Subcutaneous abdominal adipose tissue (tissue), 5 donors: ENCODE measurements at regions not wholly inside any gene's neighbourhood (a gene's known extent, or its start where the extent isn't known, plus 50 kb on each side); places are given as distances from the start of the nearest gene placed in this dataset.

Source experiments
- H3K27ac ChIP-seq: one replicate; pipeline ENCODE4 v1.7.0; 2013; ENCODE audit warnings: low read depth, mild to moderate bottlenecking, inconsistent platforms, low read length, moderate library complexity
- H3K27me3 ChIP-seq, 5 donors: one replicate each; pipeline ENCODE4 v1.7.0; 2013; ENCODE audit warnings: low read length in 5 of 5, inconsistent platforms in 1 of 5; ENCODE audit not compliant: control insufficient read depth in 5 of 5, insufficient read depth in 4 of 5
- H3K36me3 ChIP-seq, 5 donors: one replicate each; pipeline ENCODE4 v1.7.0; 2013; ENCODE audit warnings: low read length in 5 of 5; ENCODE audit not compliant: control insufficient read depth in 5 of 5, insufficient read depth in 5 of 5
- H3K4me1 ChIP-seq, 5 donors: one replicate each; pipeline ENCODE4 v1.7.0; 2013; ENCODE audit warnings: low read length in 5 of 5, mild to moderate bottlenecking in 3 of 5, moderate library complexity in 1 of 5; ENCODE audit not compliant: control insufficient read depth in 5 of 5, insufficient read depth in 5 of 5
- H3K4me3 ChIP-seq, 5 donors: one replicate each; pipeline ENCODE4 v1.7.0; 2013; ENCODE audit warnings: low read length in 5 of 5, low read depth in 1 of 5
- H3K9ac ChIP-seq, 5 donors: one replicate each; pipeline ENCODE4 v1.7.0; 2013; ENCODE audit warnings: low read length in 5 of 5, mild to moderate bottlenecking in 4 of 5, moderate library complexity in 3 of 5
- H3K9me3 ChIP-seq, 5 donors: one replicate each; pipeline ENCODE4 v1.7.0; 2013; ENCODE audit warnings: low read length in 5 of 5; ENCODE audit not compliant: control insufficient read depth in 5 of 5
- donor health status: healthy.
- donor health status: healthy.
- donor health status: healthy.
- donor health status: healthy.
- donor health status: healthy.

DNA sequence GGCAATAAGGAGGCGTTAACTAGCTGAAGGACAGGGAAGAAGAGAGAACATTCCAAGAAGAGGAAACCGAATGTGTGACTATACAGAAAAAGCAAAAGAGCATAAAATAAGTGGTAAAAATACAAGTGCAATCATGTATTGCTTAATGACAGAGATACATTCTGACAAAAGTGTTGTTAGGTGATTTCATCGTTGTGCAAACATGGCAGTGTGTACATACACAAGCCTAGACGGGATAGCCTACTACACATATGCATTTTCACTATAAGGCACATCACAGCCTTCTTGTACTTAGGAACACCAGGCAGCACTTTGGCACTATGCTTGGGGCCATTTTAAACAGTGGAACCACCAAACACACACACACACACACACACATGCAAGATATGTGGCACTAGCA lies 299.3 kb downstream of the BCAT1 start:
- H3K27ac ChIP-seq: no peak overlapping the region
- no peak overlapping the region for H3K9ac ChIP-seq
- H3K9me3 ChIP-seq: peaks cover 0 to 3% (median 0%) of the 10 kb centered on the region in 5 donors
- no peaks in the 10 kb centered on the region for H3K27me3 ChIP-seq
- peaks cover 0 to 1% (median 0%) of the 10 kb centered on the region in 5 donors for H3K4me1 ChIP-seq
- H3K36me3 ChIP-seq: no peaks in the 10 kb centered on the region
- no peak overlapping the region for H3K4me3 ChIP-seq

DNA sequence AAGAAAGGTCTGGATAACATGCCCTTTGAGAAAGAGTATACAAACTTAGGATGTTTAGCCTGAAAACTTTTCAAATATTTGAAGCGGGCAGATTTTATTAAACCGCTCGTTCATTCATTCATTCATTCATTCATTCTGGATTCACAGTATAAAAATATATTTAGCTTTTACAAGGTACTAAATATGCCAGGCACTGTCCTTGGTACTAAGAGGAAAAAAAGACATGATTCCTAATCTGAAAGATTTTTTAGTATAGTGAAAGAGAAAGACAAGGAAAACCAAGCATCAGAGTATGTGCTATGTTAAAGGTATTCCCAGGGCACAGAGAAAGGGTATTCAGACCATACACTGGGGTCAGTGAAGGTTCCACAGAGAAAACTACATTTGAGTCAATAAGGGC lies 299.7 kb downstream of the BCAT1 start:
- H3K4me1 ChIP-seq: peaks cover 0 to 2% (median 0%) of the 10 kb centered on the region in 5 donors
- H3K4me3 ChIP-seq: no peak overlapping the region
- no peak overlapping the region for H3K27ac ChIP-seq
- H3K36me3 ChIP-seq: no peaks in the 10 kb centered on the region
- no peaks in the 10 kb centered on the region for H3K27me3 ChIP-seq
- peaks cover 0 to 3% (median 0%) of the 10 kb centered on the region in 5 donors for H3K9me3 ChIP-seq
- H3K9ac ChIP-seq: no peak overlapping the region

DNA sequence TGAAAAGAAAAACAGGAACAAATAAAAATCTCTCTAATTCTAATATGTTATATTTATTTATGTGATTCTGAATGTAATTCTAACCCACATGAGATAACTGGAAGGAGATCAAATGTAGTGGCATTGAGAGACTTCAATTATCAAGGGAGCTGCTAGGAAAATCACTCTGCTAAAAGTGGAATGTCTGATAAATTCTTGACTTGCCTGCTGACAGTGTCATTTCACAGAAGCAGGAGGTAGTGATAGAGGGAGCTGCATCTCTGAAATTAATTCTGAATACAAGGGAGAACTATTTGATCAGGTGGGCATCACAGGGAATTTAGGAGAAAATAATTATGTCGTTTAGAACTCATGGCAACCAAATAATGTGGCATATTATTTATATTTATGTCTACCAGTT lies 303.6 kb downstream of the BCAT1 start:
- Histone ChIP-seq H3K4me1 (peaks cover 0 to 2% (median 0%) of the 10 kb centered on the region in 5 donors), H3K9ac (no peak overlapping the region), H3K27ac (no peak overlapping the region), H3K4me3 (no peak overlapping the region), H3K9me3 (no peaks in the 10 kb centered on the region), H3K27me3 (no peaks in the 10 kb centered on the region), H3K36me3 (no peaks in the 10 kb centered on the region)

DNA sequence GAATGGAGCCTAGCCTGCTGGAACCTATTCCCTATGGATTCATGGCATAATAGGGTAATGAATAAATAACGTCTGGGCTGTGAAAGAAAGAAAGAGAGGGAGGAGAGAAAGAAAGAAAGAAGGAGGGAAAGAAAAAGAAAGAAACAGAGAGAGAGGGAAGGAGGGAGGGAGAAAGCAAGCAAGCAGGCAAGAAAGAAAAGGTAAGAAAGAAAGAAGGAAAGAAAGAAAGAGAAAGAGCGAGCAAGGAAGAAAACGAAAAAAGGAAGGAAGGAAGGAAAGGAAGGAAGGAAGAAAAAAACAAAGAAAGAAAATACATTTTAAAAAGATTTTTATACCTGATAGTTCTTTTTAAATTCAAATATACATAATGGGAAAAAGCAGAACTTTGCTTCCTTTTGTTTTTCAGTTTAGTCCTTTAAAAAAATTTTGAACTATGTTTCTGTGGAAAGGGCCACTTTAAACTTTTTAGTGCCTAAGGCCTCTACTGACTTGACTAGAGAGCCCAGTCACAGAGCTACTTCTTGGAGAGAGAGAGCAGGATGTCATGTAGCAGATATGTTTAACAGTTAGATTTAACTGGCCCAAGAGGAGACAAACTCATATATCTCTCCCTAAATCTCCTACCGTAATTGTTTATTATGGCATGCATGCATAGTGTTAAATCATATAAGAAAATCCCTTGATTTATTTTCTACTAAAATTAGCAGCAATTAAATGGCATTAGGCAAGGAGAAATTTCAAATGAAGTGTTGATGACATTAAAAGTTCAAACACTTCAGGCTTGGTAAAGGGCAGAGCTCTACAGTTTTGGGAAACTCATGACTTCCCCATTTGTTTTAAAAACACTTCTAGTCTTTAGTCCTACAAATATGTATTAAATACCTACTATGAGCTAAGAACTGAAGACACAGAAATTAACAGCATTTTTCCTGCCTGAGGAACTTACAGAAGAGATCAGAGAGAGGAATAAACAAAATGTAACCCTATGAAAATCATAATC lies 305.5 kb downstream of the BCAT1 start:
- Histone ChIP-seq H3K27ac (no peak overlapping the region), H3K9ac (no peak overlapping the region), H3K4me3 (no peak overlapping the region), H3K4me1 (peaks cover 0 to 2% (median 0%) of the 10 kb centered on the region in 5 donors), H3K27me3 (no peaks in the 10 kb centered on the region), H3K36me3 (no peaks in the 10 kb centered on the region), H3K9me3 (no peaks in the 10 kb centered on the region)

DNA sequence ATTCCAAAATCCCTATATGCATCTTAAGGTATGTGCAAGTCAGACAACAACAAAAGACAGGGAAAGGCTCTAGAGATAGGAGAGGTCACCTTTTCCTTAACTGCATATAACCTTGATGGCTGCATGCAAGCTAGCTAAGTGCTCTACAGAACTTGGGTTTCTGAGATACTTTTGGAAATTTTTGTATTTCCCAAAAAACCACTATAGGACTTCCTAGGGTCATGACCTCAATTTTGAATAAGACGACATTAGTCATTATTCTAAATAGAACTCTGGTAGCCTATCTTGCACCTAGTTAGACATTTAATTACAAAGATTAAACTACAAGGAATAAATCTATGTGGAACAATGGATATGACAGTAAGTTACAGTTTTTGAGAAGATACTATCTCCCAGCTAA lies 309.3 kb downstream of the BCAT1 start:
- Histone ChIP-seq H3K36me3 (no peaks in the 10 kb centered on the region), H3K9ac (no peak overlapping the region), H3K27me3 (no peaks in the 10 kb centered on the region), H3K4me3 (no peak overlapping the region), H3K4me1 (peaks cover 0 to under 1% (median 0%) of the 10 kb centered on the region in 5 donors), H3K27ac (no peak overlapping the region), H3K9me3 (no peaks in the 10 kb centered on the region)

DNA sequence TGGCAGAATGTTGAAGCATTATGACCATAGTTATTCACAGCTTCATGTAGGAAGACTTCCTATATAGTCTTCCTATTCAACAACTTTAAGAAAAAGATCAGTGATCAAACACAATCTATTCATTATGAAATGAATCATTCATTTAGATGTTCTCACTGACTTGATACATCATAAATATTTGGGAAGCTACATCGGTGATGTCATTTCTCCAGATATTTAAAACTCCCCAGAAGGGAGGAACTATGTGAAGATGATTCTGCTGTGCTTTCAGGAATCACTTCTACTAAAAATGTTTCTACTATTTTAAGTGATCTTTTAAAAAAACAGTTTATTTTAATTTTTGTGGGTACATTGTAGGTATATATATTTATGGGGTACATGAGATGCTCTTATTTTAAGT lies 316.4 kb downstream of the BCAT1 start:
- no peak overlapping the region for H3K9ac ChIP-seq
- no peaks in the 10 kb centered on the region for H3K36me3 ChIP-seq
- no peaks in the 10 kb centered on the region for H3K9me3 ChIP-seq
- peaks cover 0 to 5% (median 0%) of the 10 kb centered on the region in 5 donors for H3K4me1 ChIP-seq
- H3K4me3 ChIP-seq: no peak overlapping the region
- no peak overlapping the region for H3K27ac ChIP-seq
- H3K27me3 ChIP-seq: no peaks in the 10 kb centered on the region

DNA sequence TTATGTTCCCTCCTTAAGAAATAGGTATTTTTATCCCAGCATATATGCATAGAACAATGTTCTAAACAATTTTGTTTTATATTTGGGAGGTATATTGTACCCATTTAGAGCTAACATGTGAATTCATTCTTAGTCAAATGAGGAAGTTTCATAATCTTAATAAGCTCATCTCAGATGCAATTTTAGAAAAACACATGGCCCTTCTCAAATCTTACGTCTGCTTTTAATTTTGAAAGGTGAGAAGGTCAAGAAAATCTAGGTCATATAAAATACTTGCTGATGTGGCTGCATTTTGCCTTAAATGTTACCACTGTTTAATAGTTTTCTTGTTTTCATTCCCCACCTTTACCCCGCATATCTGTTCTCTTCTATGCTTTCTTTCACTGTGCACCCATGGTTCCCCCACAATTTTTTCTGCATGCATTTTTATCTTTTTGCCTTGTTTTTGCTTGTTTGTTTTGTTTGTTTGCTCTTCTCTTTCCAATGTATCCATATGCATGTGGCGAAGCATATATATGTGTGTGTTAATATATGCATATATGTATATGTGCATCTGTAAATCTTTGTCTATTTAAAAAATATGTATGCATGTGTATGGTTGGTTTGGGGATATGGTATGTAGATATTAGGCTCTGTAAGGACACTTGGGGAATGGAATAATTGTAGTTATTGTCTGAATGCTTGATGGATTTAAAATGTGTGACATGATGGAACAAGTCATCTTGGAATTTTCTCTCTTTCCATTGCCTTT lies 317.1 kb downstream of the BCAT1 start:
- no peaks in the 10 kb centered on the region for H3K9me3 ChIP-seq
- H3K4me3 ChIP-seq: no peak overlapping the region
- H3K4me1 ChIP-seq: peaks cover 0 to 5% (median 0%) of the 10 kb centered on the region in 5 donors
- no peak overlapping the region for H3K9ac ChIP-seq
- no peaks in the 10 kb centered on the region for H3K36me3 ChIP-seq
- no peaks in the 10 kb centered on the region for H3K27me3 ChIP-seq
- no peak overlapping the region for H3K27ac ChIP-seq

DNA sequence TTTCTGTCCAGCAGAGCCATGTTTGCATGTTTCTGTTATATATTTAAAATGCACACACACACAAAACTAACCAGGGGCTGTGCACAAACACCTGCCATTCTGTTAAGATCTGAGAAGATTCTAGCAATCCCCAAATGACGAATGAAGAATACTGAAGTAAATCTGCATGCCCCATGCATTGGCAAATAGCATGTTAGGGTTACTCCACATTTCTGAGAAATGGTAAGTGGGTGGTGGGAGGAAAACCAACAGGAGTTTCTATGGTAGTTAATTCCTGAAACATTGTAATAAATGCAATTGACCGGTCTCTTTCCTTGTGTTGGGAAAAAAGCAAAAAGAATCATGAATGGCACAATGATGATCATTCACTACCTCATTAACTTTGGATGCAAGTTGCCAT lies 318.0 kb downstream of the BCAT1 start:
- Histone ChIP-seq H3K27ac (no peak overlapping the region), H3K9me3 (no peaks in the 10 kb centered on the region), H3K36me3 (no peaks in the 10 kb centered on the region), H3K4me1 (peaks cover 0 to 5% (median 0%) of the 10 kb centered on the region in 5 donors), H3K27me3 (no peaks in the 10 kb centered on the region), H3K4me3 (no peak overlapping the region), H3K9ac (no peak overlapping the region)

DNA sequence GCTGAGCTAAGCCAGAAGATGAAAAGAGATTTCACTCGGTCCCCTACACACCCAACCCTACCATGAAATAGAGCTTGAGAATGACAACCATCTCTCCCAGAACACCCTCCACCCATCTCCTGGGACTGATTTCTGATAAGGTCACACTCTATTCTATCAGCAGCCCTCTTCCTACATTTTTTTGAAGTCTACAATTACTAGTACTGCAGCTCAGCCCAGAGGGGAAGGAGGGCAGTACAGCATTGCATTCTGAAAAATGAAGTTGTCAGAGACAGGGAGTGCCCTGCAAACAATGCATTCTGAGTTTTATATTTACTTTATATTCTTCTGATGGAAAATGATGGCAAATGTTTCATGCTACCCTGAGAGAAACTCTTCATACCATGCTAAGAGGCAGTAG lies 318.5 kb downstream of the BCAT1 start:
- no peaks in the 10 kb centered on the region for H3K9me3 ChIP-seq
- H3K4me1 ChIP-seq: peaks cover 0 to 5% (median 0%) of the 10 kb centered on the region in 5 donors
- no peaks in the 10 kb centered on the region for H3K36me3 ChIP-seq
- H3K4me3 ChIP-seq: no peak overlapping the region
- H3K9ac ChIP-seq: no peak overlapping the region
- no peaks in the 10 kb centered on the region for H3K27me3 ChIP-seq
- H3K27ac ChIP-seq: no peak overlapping the region

DNA sequence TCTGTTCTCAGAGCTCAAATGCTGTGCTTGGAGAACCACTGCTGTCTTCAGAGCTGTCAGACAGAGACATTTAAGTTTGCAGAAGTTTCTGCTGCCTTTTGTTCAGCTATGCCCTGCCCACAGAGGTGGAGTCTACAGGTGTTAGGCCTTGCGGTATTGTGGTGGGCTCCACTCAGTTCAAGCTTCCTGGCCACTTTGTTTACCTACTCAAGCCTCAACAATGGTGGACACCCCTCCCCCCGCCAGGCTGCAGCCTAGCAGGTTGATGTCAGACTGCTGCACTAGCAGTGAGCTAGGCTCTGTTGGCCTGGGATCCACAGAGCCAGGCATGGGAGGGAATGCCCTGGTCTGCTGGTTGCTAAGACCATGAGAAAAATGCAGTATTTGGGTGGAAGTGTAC lies 323.8 kb downstream of the BCAT1 start:
- Histone ChIP-seq H3K4me1 (no peaks in the 10 kb centered on the region), H3K9me3 (no peaks in the 10 kb centered on the region), H3K9ac (no peak overlapping the region), H3K36me3 (no peaks in the 10 kb centered on the region), H3K27ac (no peak overlapping the region), H3K27me3 (no peaks in the 10 kb centered on the region), H3K4me3 (no peak overlapping the region)
